OCI-LY3 (cell line): ENCODE measurements at regions not wholly inside any gene's neighbourhood (a gene's known extent, or its start where the extent isn't known, plus 50 kb on each side); places are given as distances from the start of the nearest gene placed in this dataset.

Source experiments
- EZH2phosphoT487 ChIP-seq: fragments of 200-600 bp; shearing (Covaris generic); IDR thresholded peaks from 2 replicates; pipeline ENCODE4 v1.6.1; 2018; ENCODE audit warnings: antibody characterized with exemption, mixed run types, low read depth
- TF ChIP-seq, protein P1 (sequence below): fragments of 200-600, 300-600 bp; sonication (generic); IDR thresholded peaks from 2 replicates; pipeline ENCODE4 v1.5.1; 2014; ENCODE audit warnings: antibody characterized with exemption, low read length, low read depth

DNA sequence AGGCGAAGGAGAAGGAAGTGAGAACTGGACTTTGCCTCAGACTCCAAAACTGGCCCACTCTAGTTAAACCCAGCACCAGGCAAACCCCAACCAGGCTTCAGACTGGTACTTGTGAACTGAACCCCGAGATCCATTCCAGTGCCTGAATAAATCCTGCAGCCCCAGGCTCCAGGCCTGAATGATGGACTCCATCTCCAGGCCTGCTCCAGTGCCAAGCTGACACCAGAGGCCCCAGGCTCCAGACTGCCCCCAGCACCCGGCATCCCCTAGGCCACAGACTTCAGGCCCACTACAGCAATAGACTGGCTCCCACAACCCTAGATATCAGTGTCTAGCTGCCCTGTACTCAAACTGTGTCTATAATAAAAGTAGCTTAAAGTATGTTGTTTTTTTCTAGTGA, 406.8 kb downstream of the FAM181B start:
- TF ChIP-seq, protein P1, sequence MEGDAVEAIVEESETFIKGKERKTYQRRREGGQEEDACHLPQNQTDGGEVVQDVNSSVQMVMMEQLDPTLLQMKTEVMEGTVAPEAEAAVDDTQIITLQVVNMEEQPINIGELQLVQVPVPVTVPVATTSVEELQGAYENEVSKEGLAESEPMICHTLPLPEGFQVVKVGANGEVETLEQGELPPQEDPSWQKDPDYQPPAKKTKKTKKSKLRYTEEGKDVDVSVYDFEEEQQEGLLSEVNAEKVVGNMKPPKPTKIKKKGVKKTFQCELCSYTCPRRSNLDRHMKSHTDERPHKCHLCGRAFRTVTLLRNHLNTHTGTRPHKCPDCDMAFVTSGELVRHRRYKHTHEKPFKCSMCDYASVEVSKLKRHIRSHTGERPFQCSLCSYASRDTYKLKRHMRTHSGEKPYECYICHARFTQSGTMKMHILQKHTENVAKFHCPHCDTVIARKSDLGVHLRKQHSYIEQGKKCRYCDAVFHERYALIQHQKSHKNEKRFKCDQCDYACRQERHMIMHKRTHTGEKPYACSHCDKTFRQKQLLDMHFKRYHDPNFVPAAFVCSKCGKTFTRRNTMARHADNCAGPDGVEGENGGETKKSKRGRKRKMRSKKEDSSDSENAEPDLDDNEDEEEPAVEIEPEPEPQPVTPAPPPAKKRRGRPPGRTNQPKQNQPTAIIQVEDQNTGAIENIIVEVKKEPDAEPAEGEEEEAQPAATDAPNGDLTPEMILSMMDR = no peak
- TF ChIP-seq EZH2phosphoT487 = no peak
